GM12801 (cell line): ENCODE measurements at regions not wholly inside any gene's neighbourhood (a gene's known extent, or its start where the extent isn't known, plus 50 kb on each side); places are given as distances from the start of the nearest gene placed in this dataset.
A peak's percentile ranks its signal among the peaks of the same experiment; 100 is the strongest.

Source experiments
- CTCF ChIP-seq: IDR thresholded peaks from one replicate; pipeline ENCODE4 v1.5.1; 2011; ENCODE audit warnings: control low read depth; ENCODE audit not compliant: insufficient read length; ENCODE audit errors: extremely low read depth

GRCh38 chr22:45096256-45096907 lies 67.3 kb upstream of the NUP50 start:
- peak; percentile 31 for TF ChIP-seq CTCF

- no peak for TF ChIP-seq CTCF
Measured at GRCh38 chr22:45097061-45097460, 66.7 kb upstream of the NUP50 start.

- no peak for TF ChIP-seq CTCF
Measured at GRCh38 chr22:45098056-45098455, 65.7 kb upstream of the NUP50 start.

GRCh38 chr22:45099961-45100360 lies 63.8 kb upstream of the NUP50 start:
- no peak for TF ChIP-seq CTCF

GRCh38 chr22:45101515-45102227 lies 62.1 kb upstream of the NUP50 start:
- no peak for TF ChIP-seq CTCF

- TF ChIP-seq CTCF = no peak
Measured at GRCh38 chr22:45102896-45103420, 60.8 kb upstream of the NUP50 start.

- no peak for TF ChIP-seq CTCF
Measured at GRCh38 chr22:45103756-45104155, 60.0 kb upstream of the NUP50 start.
